Effector memory CD4-positive, alpha-beta T cell (primary cell): ENCODE measurements at regions not wholly inside any gene's neighbourhood (a gene's known extent, or its start where the extent isn't known, plus 50 kb on each side); places are given as distances from the start of the nearest gene placed in this dataset.

Source experiments
- DNase-seq, 3 donors: peaks; one replicate each; pipeline ENCODE4 v3.0.0-alpha.2; 2020
- H3K27ac ChIP-seq: 2 replicates; pipeline ENCODE4 v1.7.0; 2013; ENCODE audit warnings: mild to moderate bottlenecking, low read length, moderate library complexity; ENCODE audit not compliant: insufficient read depth, poor library complexity, severe bottlenecking
- H3K27me3 ChIP-seq: replicated peaks from 2 replicates; pipeline ENCODE4 v1.7.0; 2013; ENCODE audit warnings: mild to moderate bottlenecking, low read length; ENCODE audit not compliant: insufficient read depth, control insufficient read depth, poor library complexity, severe bottlenecking
- H3K36me3 ChIP-seq: 2 replicates; pipeline ENCODE4 v1.7.0; 2013; ENCODE audit warnings: mild to moderate bottlenecking, low read length, moderate library complexity; ENCODE audit not compliant: control insufficient read depth, insufficient read depth
- H3K4me1 ChIP-seq: 2 replicates; pipeline ENCODE4 v1.7.0; 2013; ENCODE audit warnings: low read length, mild to moderate bottlenecking; ENCODE audit not compliant: control insufficient read depth, insufficient read depth, poor library complexity, severe bottlenecking
- H3K4me3 ChIP-seq: 2 replicates; pipeline ENCODE4 v1.7.0; 2013; ENCODE audit warnings: low read length, low read depth, mild to moderate bottlenecking; ENCODE audit not compliant: insufficient read depth, poor library complexity, severe bottlenecking
- H3K9me3 ChIP-seq: 2 replicates; pipeline ENCODE4 v1.7.0; 2013; ENCODE audit warnings: mild to moderate bottlenecking, low read length, moderate library complexity; ENCODE audit not compliant: control insufficient read depth

DNA sequence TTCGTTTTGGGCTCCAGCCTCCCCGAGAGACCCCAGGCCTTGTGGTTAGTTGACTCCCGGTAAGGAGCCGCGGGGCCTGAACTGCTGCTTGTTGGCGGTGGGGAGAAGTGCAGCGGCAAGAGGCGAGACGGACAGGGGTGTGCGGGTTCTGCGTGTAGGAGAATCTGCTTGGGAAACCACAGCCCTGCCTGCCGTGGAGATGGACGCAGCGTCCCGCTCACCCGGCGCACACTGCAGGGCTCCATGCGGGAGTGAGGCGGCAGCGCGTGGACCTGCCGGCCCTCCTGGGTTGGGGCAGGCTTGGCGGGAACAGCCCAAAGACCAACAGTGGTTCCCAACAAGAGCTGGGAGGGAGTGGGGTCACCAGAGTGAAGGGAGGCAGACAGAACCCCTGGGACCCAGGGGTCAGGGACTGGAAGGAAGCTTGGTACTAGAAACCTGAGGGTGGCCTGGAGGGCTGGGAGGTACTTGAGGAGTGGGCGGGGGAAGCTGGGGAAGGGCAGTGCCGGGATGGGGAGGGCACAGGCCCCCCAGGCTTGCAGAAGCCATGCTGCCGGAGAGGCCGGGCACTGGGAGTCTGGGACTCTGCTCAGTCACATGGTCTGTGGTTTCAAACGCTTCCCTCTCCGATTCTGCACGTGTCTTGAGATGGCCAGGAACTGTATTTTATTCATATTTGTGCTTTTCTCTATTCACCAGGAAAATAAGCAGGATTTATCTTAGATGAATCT lies 70.8 kb downstream of the RGS12 start:
- H3K27me3 ChIP-seq: no peaks in the 10 kb centered on the region
- no peaks in the 10 kb centered on the region for H3K36me3 ChIP-seq
- H3K4me3 ChIP-seq: no peak overlapping the region
- no peak for DNase-seq
- no peaks in the 10 kb centered on the region for H3K4me1 ChIP-seq
- no peaks in the 10 kb centered on the region for H3K9me3 ChIP-seq
- H3K27ac ChIP-seq: no peak overlapping the region

DNA sequence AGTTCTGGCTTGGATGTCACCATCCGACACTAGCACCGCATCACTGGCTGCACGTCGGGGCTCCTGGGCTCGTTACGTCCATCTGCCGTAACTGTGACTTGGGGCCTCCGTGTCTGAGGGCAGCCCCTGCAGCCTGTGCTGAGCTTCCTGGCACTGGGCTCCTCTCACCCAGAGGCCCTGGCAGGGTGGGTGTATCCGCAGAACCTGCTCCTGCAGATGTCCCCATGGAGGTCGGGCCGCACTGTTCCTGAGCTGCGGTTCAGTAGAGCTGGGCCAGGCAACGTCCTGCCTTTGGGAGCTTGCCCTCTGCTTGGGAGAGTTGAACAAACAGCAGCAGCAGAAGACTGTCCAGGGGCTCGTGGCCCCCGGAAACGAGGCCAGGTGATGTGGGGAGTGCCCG lies 71.4 kb downstream of the RGS12 start:
- no peak overlapping the region for H3K27ac ChIP-seq
- H3K36me3 ChIP-seq: no peaks in the 10 kb centered on the region
- DNase-seq: no peak
- H3K9me3 ChIP-seq: no peaks in the 10 kb centered on the region
- no peaks in the 10 kb centered on the region for H3K27me3 ChIP-seq
- H3K4me1 ChIP-seq: peaks cover 6% of the 10 kb centered on the region
- H3K4me3 ChIP-seq: no peak overlapping the region

DNA sequence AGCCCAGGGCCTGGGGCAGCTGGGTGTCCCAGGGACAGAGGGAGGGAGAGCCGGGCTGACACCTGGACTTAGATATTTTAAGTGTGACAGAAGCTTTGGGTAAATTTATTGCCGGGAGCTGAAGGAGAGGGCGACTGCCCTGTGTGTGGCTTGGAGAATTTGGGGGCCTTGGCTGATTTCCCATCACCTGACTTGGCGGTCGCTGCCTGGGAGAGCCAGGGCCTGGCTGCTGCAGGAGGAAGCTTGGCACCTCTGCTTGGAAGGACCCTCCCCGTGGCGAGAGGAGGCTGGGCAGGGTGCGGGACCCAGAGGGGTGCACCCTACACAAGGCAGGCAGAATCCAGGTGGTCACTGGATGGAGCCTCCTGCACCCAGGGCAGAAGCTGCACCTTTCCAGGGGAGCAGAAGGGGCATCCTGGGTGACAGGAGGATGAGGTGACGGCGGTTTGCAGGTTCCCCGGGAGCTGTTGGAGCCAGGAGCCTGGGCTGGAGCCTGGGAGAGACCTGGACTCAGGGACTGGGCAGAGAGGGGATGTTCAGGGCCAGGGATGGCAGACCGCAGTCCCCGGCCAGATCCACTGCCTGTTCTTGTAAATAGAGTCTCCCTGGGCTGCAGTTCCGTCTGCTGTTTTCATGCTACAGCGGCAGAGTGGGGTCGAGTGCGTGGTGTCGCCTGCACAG lies 72.0 kb downstream of the RGS12 start:
- H3K36me3 ChIP-seq: no peaks in the 10 kb centered on the region
- H3K27me3 ChIP-seq: no peaks in the 10 kb centered on the region
- H3K4me3 ChIP-seq: no peak overlapping the region
- no peak for DNase-seq
- no peak overlapping the region for H3K27ac ChIP-seq
- H3K9me3 ChIP-seq: no peaks in the 10 kb centered on the region
- H3K4me1 ChIP-seq: peaks cover 12% of the 10 kb centered on the region

DNA sequence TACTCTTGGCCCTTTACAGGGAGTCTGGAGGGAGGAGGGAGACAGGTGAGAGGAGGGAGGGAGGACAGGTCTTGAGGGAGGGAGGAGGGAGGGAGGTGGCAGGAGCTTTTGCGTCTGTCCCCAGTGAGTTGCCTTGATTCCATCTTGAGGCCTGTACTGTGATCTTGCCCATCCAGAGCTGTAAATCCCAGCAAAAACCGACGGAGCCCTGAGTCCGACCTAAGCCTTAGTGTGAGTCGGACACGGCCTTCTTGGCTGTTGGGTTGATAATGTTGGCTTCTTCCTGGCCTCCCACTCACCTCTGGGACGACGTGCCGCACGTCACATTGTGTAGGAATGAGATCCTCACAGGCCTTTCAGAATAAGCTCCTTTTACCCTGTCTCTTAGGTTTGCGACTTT lies 72.5 kb downstream of the RGS12 start:
- no peak overlapping the region for H3K4me3 ChIP-seq
- no peak for DNase-seq
- no peaks in the 10 kb centered on the region for H3K9me3 ChIP-seq
- no peak overlapping the region for H3K27ac ChIP-seq
- H3K27me3 ChIP-seq: no peaks in the 10 kb centered on the region
- peaks cover 12% of the 10 kb centered on the region for H3K4me1 ChIP-seq
- no peaks in the 10 kb centered on the region for H3K36me3 ChIP-seq

DNA sequence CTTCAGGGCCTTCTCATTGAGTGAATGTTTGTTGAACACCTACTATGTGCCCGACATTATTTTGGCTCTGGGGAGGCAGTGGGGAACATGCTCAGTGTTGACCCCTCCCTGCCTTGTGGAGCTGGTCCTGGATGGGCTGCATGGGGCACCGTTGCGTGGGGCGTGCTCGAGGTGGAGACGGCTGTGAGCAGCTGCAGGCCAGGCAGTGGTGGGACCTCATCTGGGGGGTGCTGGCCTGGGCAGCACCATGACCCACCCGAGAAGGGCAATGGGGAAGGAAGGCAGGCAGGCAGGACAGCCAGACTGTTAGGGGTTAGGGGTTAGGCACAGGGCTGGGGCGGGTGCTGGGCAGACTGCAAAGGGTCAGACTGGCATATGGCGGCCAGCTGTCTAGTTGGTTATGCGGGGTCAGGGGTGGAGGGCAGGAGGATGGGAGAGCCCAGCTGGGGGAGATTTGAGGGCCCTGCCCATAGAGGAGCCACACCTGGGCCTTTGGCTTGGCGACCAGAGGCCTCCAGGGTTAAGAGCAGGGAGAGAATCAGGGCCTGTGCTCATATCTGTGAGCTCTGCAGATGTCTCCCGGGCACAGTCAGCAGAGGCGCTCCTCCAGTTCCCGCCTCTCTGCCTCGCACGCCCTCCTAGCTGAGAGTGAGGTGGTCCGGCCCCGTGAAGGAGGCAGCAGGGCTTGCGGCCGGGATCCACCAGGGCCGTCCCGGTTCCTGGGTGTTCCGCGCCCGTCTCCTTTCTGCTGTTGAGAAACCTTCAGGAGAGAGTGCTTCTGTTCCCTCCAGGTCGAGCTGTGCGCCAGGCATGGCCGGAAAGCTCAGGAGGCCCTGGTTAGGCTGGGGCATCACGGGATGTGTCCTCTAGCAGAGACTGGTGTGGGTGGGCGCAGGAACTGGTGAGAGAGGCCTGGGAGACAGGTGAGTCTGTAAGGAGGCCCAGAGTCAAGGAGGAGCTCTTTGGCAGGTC lies 73.3 kb downstream of the RGS12 start:
- H3K4me1 ChIP-seq: peaks cover 12% of the 10 kb centered on the region
- no peaks in the 10 kb centered on the region for H3K9me3 ChIP-seq
- no peak overlapping the region for H3K27ac ChIP-seq
- H3K36me3 ChIP-seq: no peaks in the 10 kb centered on the region
- no peak overlapping the region for H3K4me3 ChIP-seq
- no peak for DNase-seq
- H3K27me3 ChIP-seq: no peaks in the 10 kb centered on the region

DNA sequence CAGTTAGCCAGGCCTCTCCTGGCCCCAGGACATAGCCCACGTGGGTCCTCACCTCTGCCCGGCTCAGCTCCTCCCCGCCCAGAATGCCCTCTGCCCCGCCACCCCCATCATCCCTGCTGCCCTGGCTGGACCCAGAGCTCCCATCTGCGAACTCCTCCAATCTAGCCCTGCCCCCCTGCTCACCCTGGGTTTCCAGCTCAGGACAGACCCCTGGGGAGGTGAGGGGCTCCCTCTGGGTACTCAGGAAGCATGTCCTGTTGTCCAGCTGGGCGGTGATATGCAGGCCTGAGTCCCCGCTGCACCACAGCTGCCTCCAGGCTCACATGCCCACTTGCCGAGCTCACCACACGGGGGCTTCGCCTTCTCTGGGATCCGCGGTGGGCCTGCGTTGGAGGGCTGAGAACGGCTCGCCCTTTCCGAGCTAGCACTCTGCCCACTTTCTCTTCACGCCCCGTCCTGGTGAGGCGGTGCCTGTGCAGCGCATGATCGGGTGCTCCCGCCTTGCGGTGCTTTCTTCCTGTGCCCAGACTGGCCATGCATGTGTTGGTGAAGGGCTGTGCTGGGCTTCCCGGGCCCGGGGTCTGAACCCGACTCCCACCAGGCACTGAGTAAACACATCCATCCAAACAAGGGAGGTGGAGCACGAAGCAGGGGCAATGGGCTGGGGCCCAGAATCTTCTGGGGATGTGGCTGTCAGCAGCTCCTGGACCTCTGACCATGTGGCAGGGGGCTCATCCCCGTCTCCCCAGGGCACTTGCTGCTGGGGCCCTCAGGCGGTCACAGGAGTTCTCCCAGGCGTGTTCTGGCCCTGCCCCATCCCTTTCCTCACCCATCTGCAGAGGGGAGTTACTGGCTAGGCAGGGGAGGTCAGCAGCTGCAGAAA lies 74.3 kb downstream of the RGS12 start:
- no peak overlapping the region for H3K4me3 ChIP-seq
- H3K27me3 ChIP-seq: no peaks in the 10 kb centered on the region
- no peak overlapping the region for H3K27ac ChIP-seq
- H3K9me3 ChIP-seq: no peaks in the 10 kb centered on the region
- DNase-seq: no peak
- H3K36me3 ChIP-seq: no peaks in the 10 kb centered on the region
- peaks cover 12% of the 10 kb centered on the region for H3K4me1 ChIP-seq

DNA sequence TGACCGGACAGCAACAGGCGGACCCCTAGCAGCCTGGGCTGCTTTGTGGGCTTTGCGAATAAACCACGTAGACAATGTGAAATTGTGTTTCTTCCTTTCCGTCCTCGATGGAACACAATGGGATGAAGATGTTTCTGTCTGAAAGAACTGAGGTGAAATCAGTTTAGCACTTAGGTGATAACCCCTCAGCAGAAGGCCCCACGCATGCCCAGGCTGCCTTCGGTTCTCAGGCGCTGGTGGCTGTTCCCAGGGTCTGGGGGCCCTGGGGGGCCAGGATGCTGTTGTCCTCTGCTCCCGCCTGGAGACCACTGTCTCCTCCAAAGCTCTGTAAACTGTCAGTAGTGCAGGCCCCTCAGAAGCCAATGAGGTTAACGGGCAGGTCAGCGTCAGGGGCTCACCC lies 73.9 kb upstream of the HGFAC start:
- DNase-seq: no peak
- Histone ChIP-seq H3K36me3 (no peaks in the 10 kb centered on the region), H3K27ac (no peak overlapping the region), H3K27me3 (no peaks in the 10 kb centered on the region), H3K4me3 (no peak overlapping the region), H3K9me3 (no peaks in the 10 kb centered on the region), H3K4me1 (peaks cover 12% of the 10 kb centered on the region)

DNA sequence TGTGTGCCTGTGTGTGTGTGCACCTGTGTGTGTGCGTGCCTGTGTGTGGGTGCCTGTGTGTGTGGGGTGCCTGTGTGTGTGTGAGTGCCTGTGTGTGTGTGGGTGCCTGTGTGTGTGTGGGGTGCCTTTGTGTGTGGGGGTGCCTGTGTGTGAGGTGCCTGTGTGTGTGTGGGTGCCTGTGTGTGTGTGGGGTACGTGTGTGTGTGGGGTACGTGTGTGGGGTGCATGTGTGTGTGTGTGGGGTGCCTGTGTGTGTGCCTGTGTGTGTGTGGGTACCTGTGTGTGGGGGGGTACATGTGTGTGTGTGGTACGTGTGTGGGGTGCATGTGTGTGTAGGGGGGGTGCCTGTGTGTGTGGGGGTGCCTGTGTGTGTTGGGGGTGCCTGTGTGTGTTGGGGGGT lies 73.4 kb upstream of the HGFAC start:
- DNase-seq: no peak
- H3K4me3 ChIP-seq: no peak overlapping the region
- no peaks in the 10 kb centered on the region for H3K9me3 ChIP-seq
- no peaks in the 10 kb centered on the region for H3K36me3 ChIP-seq
- no peaks in the 10 kb centered on the region for H3K27me3 ChIP-seq
- H3K4me1 ChIP-seq: peaks cover 13% of the 10 kb centered on the region
- H3K27ac ChIP-seq: no peak overlapping the region
